ENCODE measurements at regions not wholly inside any gene's neighbourhood (a gene's known extent, or its start where the extent isn't known, plus 50 kb on each side); places are given as distances from the start of the nearest gene placed in this dataset.

- ChIA-PET POLR2A (no interaction called here), CTCF (no interaction called here)
- TF ChIP-seq FOXK2 (IDR thresholded peaks at IDR 0.05) (no peak), PKNOX1 (IDR thresholded peaks at IDR 0.05) (no peak), ELF4 (IDR thresholded peaks at IDR 0.05) (no peak), ZNF384 (IDR thresholded peaks at IDR 0.05) (no peak), LEF1 (IDR thresholded peaks at IDR 0.05; ENCODE audit: borderline replicate concordance) (no peak), SUZ12 (IDR thresholded peaks at IDR 0.05) (no peak), CTBP1 (IDR thresholded peaks at IDR 0.05; ENCODE audit: borderline replicate concordance) (no peak), SP1 (IDR thresholded peaks at IDR 0.05) (no peak), FOXM1 (IDR thresholded peaks at IDR 0.05; ENCODE audit: borderline replicate concordance) (no peak), FOXA1 (IDR thresholded peaks at IDR 0.05) (no peak), BHLHE40 (IDR thresholded peaks at IDR 0.05; ENCODE audit: borderline replicate concordance) (no peak), ARNT (IDR thresholded peaks at IDR 0.05) (no peak), L3MBTL2 (conservative IDR thresholded peaks at IDR 0.05) (no peak), TARDBP (IDR thresholded peaks at IDR 0.05) (no peak)
- no peak for DNase-seq (ENCODE audit: extremely low spot score)
Observed at GRCh38 chrX:97820170-97820569, 936.5 kb downstream of the RPA4 start.

- TF ChIP-seq TARDBP (IDR thresholded peaks at IDR 0.05) (no peak), CTBP1 (IDR thresholded peaks at IDR 0.05; ENCODE audit: borderline replicate concordance) (no peak), FOXA1 (IDR thresholded peaks at IDR 0.05) (no peak), SUZ12 (IDR thresholded peaks at IDR 0.05) (no peak), LEF1 (IDR thresholded peaks at IDR 0.05; ENCODE audit: borderline replicate concordance) (no peak), L3MBTL2 (conservative IDR thresholded peaks at IDR 0.05) (no peak), BHLHE40 (IDR thresholded peaks at IDR 0.05; ENCODE audit: borderline replicate concordance) (no peak), HDGF (IDR thresholded peaks at IDR 0.05; ENCODE audit: borderline replicate concordance) (no peak), FOXK2 (IDR thresholded peaks at IDR 0.05) (no peak), PKNOX1 (IDR thresholded peaks at IDR 0.05) (no peak), NFRKB (IDR thresholded peaks at IDR 0.05) (no peak), ELF4 (IDR thresholded peaks at IDR 0.05) (no peak), FOXM1 (IDR thresholded peaks at IDR 0.05; ENCODE audit: borderline replicate concordance) (no peak), SP1 (IDR thresholded peaks at IDR 0.05) (no peak)
- ChIA-PET POLR2A (no interaction called here), CTCF (no interaction called here)
- no peak for DNase-seq (ENCODE audit: extremely low spot score)
Observed at GRCh38 chrX:97828471-97828870, 944.8 kb downstream of the RPA4 start.

- no peak for DNase-seq (ENCODE audit: extremely low spot score)
- POLR2A ChIA-PET, result no interaction called here
Observed at GRCh38 chrX:97835969-97836368, 952.3 kb downstream of the RPA4 start.

GRCh38 chrX:97841544-97842179 is 958.0 kb downstream of the RPA4 start:
- no peak for DNase-seq (ENCODE audit: extremely low spot score)
- ChIA-PET CTCF (no interaction called here), POLR2A (no interaction called here)
- TF ChIP-seq ARNT (IDR thresholded peaks at IDR 0.05) (no peak), PKNOX1 (IDR thresholded peaks at IDR 0.05) (no peak), ELF4 (IDR thresholded peaks at IDR 0.05) (no peak), LEF1 (IDR thresholded peaks at IDR 0.05; ENCODE audit: borderline replicate concordance) (no peak), SP1 (IDR thresholded peaks at IDR 0.05) (no peak), FOXK2 (IDR thresholded peaks at IDR 0.05) (no peak), NFRKB (IDR thresholded peaks at IDR 0.05) (no peak), SUZ12 (IDR thresholded peaks at IDR 0.05) (no peak), FOXM1 (IDR thresholded peaks at IDR 0.05; ENCODE audit: borderline replicate concordance) (no peak), CTBP1 (IDR thresholded peaks at IDR 0.05; ENCODE audit: borderline replicate concordance) (no peak), TARDBP (IDR thresholded peaks at IDR 0.05) (no peak), ZNF384 (IDR thresholded peaks at IDR 0.05) (no peak), L3MBTL2 (conservative IDR thresholded peaks at IDR 0.05) (no peak), BHLHE40 (IDR thresholded peaks at IDR 0.05; ENCODE audit: borderline replicate concordance) (no peak), HDGF (IDR thresholded peaks at IDR 0.05; ENCODE audit: borderline replicate concordance) (no peak), FOXA1 (IDR thresholded peaks at IDR 0.05) (no peak)

More at GRCh38 chrX:97835969-97836368, 952.3 kb downstream of the RPA4 start:
- TF ChIP-seq FOXM1 (IDR thresholded peaks at IDR 0.05; ENCODE audit: borderline replicate concordance) (no peak), TARDBP (IDR thresholded peaks at IDR 0.05) (no peak), ELF4 (IDR thresholded peaks at IDR 0.05) (no peak), BHLHE40 (IDR thresholded peaks at IDR 0.05; ENCODE audit: borderline replicate concordance) (no peak), L3MBTL2 (conservative IDR thresholded peaks at IDR 0.05) (no peak), SP1 (IDR thresholded peaks at IDR 0.05) (no peak), NFRKB (IDR thresholded peaks at IDR 0.05) (no peak), ZNF384 (IDR thresholded peaks at IDR 0.05) (no peak), LEF1 (IDR thresholded peaks at IDR 0.05; ENCODE audit: borderline replicate concordance) (no peak), CTBP1 (IDR thresholded peaks at IDR 0.05; ENCODE audit: borderline replicate concordance) (no peak), PKNOX1 (IDR thresholded peaks at IDR 0.05) (no peak), HDGF (IDR thresholded peaks at IDR 0.05; ENCODE audit: borderline replicate concordance) (no peak), FOXK2 (IDR thresholded peaks at IDR 0.05) (no peak), ARNT (IDR thresholded peaks at IDR 0.05) (no peak), SUZ12 (IDR thresholded peaks at IDR 0.05) (no peak), FOXA1 (IDR thresholded peaks at IDR 0.05) (no peak)
- CTCF ChIA-PET, result no interaction called here

GRCh38 chrX:97842468-97843199 is 958.9 kb downstream of the RPA4 start:
- CTCF ChIA-PET, result no interaction called here
- no peak for DNase-seq (ENCODE audit: extremely low spot score)
- POLR2A ChIA-PET, result no interaction called here
- TF ChIP-seq CTBP1 (IDR thresholded peaks at IDR 0.05; ENCODE audit: borderline replicate concordance) (no peak), FOXA1 (IDR thresholded peaks at IDR 0.05) (no peak), HDGF (IDR thresholded peaks at IDR 0.05; ENCODE audit: borderline replicate concordance) (no peak), BHLHE40 (IDR thresholded peaks at IDR 0.05; ENCODE audit: borderline replicate concordance) (no peak)
